H1 (cell line): ENCODE measurements at regions not wholly inside any gene's neighbourhood (a gene's known extent, or its start where the extent isn't known, plus 50 kb on each side); places are given as distances from the start of the nearest gene placed in this dataset.

Experiments
- BACH1 ChIP-seq: IDR thresholded peaks from 2 replicates; pipeline ENCODE4 v1.6.1; 2012; ENCODE audit warnings: low read length, improper control_type of control experiment
- CHD1 ChIP-seq: IDR thresholded peaks from 2 replicates; pipeline ENCODE4 v1.6.1; 2012; ENCODE audit warnings: low read depth, low read length, improper control_type of control experiment
- RNF2 ChIP-seq: fragments of 200-900, 300-1000 bp; sonication (generic); IDR thresholded peaks from 2 replicates; pipeline ENCODE4 v1.7.1; 2016; ENCODE audit warnings: borderline replicate concordance, low read depth, mild to moderate bottlenecking, antibody characterized with exemption, low read length; ENCODE audit not compliant: poor library complexity, severe bottlenecking; ENCODE audit errors: missing control alignments
- ZNF274 ChIP-seq: IDR thresholded peaks from 2 replicates; pipeline ENCODE4 v1.7.0; 2012; ENCODE audit warnings: low read length, borderline replicate concordance; ENCODE audit errors: extremely low read depth
- TF ChIP-seq, protein P1 (sequence below): IDR thresholded peaks from 2 replicates; pipeline ENCODE4 v1.6.1; 2011; ENCODE audit warnings: low read length, improper control_type of control experiment

GRCh38 chr10:6973899-6974298, 393.8 kb upstream of the PRKCQ start (continued):
- TF ChIP-seq RNF2 (no peak), BACH1 (no peak), CHD1 (no peak), ZNF274 (no peak)
- TF ChIP-seq, protein P1, sequence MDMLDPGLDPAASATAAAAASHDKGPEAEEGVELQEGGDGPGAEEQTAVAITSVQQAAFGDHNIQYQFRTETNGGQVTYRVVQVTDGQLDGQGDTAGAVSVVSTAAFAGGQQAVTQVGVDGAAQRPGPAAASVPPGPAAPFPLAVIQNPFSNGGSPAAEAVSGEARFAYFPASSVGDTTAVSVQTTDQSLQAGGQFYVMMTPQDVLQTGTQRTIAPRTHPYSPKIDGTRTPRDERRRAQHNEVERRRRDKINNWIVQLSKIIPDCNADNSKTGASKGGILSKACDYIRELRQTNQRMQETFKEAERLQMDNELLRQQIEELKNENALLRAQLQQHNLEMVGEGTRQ, result no peak
